GM21723 (cell line): ENCODE measurements at regions not wholly inside any gene's neighbourhood (a gene's known extent, or its start where the extent isn't known, plus 50 kb on each side); places are given as distances from the start of the nearest gene placed in this dataset.
"Not testable (repeated sequence)": the region's sequence is repeated elsewhere in the genome, so short reads cannot be mapped to it uniquely, and the experiment has no call there.

Experiments used
- ATAC-seq: cut with Tn5 transposase; IDR thresholded peaks from one replicate; pipeline ENCODE4 v1.9.1; 2021; ENCODE audit warnings: mild to moderate bottlenecking, moderate library complexity; ENCODE audit not compliant: unreplicated experiment

DNA sequence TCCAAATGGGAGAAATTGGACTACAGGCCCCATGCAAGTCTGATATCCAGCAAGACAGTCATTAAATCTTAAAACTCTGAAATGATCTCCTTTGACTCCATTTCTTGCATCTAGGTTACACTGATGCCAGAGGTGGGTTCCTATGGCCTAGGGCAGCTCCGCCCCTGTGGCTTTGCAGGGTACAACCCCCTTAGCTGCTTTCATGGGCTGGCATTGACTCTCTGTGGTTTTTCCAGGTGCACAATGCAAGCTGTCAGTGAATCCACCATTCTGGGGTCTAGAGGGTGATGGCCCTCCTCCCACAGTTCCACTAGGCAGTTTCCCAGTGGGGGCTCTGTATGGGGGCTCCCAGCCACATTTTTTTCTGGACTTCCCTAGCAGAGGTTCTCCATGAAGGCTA lies 228.5 kb upstream of the ADAMTS3 start:
- ATAC-seq: no peak

DNA sequence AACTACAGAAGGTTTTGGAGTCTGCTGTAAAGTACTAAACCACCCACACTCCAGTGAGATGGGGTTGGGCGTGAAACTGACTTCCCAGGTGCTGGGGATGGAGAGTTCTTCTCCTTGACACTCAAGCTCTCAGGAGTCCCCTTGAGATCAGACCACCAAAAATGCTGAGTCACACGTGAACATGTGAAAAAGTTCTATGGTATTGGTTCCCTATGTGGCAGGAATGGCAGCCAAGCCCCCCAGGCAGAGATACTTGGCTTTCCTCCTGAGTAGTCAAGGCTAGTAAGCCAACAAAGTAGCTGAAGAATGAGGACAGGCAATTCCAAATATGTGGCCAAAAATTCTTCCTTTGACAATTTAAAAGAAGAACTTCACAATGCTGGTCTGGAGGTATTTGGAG lies 222.0 kb upstream of the ADAMTS3 start:
- ATAC-seq: no peak

DNA sequence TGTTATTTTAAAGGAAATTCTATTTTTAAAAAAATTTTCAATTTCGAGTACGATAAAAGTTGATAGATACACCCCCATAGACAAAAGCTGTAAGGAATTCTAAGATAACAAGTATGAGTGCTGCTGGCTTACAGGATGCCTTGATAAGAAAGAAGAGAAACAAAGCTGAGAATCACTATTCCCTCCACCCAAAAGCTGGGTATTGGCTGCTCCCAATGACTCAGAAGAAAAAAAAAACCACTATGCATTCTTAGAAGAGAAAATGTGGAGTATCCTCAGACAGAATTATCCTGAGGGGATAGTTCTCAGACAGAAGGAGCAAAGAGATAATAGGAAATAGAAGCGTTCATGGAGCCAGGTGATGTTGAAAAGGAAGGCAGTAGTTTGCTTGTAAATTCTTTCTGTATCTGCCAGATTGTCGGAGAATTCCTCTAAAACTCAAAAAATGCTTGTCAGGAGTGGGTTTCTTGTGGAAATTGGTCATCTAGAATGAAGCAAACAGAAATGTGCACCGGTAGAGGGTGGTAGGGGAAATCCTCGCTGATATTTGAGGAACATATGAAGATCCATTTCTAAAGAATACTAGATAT lies 217.5 kb upstream of the ADAMTS3 start:
- ATAC-seq: no peak

DNA sequence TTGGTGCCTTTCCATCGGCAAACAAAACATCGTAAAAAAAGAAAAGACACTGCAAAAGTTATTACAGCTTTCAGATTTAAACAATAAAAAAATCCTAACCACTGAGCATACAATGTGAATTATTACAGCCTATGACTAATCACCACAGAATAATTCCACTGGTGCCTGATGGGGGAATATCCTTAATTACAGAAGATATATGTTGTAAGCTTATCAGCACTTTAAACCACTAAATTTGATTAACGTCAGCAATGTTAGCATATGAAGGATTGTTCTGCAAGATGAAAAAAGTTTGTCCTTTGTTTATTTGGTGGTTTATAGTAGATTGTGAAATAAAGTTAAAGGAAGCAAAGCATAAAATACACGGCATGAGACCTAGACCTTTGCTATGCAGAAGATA lies 210.2 kb upstream of the ADAMTS3 start:
- ATAC-seq: no peak

DNA sequence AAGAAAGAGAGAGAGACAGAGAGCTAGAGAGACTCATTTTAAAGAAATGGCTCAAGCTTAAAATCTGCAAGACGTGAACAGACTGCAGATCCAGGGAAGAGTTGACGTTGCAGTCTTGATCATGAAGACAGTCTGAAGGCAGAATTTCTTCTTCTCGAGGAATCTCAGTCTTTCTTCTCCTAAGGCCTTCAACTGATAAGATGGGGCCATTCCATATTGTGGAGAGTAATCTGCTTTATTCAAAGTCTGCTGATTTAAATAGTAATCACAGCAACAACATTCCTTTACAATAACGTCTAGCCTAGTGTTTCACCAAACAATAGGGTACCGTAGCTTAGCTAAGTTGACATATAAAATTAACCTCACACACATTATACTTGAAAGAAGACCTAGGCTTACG lies 208.4 kb upstream of the ADAMTS3 start:
- no peak for ATAC-seq

DNA sequence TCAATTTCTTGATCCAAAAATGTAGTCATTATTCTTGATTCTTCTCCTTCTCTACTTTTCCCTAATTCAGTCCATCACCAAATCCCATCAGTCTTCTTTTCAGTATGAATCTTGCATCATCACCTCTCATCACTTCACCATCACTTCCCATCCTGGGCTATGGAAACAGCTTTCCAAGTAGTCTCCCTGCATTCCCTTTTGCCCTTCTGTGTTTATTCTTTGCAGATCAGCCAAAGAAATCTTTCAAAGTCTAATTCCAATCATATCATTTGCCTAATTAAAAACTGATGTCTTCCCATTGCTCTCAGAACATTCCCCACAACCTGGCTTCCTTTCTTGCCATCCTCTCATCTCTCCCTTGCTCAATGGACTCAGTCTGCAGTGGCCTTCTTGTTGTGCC lies 201.7 kb upstream of the ADAMTS3 start:
- no peak for ATAC-seq

DNA sequence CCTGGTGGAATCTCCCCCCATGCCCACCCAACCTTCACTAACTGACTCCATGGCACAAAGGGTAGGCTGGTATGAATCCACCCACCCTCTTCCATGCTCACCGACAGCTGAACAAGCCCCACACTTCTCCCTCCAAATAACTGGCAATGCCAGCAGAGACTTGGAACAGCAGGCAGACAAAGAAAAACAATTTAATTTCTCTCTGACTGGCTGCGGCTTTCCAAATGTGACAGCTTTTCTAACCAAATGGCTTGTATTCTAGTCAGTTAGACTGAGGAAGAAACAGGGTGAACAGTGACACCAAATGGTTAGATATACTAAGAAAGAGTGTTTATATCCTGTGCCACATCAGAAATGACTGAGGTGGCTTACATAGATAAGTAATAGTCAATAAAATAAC lies 199.3 kb upstream of the ADAMTS3 start:
- no peak for ATAC-seq

DNA sequence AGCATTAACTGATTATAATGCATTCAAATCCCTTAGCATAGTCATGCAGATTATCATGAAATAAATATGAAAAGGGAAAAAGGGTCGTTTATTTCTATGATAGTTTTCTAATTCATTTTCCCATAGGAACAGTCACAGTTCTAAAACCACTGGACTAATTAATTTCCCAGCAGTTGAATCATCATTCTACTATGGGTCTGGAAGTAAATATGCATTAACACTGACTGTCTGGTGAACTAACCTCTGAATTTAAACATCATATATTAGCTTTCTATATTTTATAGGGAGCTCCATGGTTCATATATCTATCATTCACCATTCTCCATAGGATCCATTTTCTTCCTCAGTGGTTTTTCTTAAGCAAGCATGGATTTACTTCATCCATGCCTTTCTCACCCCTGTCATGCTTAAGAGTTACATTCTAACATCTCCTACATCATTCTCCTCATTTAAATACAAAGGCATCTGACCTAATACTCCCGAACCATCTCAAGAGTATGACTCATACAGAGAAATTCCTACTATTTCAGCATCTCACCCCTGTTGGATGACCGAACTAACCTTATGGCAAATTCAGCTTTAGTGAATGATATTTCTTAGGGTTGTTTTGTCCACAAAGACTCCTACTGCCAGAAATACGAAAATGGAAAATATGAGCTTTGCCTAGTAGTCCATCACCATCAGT lies 198.7 kb upstream of the ADAMTS3 start:
- no peak for ATAC-seq

DNA sequence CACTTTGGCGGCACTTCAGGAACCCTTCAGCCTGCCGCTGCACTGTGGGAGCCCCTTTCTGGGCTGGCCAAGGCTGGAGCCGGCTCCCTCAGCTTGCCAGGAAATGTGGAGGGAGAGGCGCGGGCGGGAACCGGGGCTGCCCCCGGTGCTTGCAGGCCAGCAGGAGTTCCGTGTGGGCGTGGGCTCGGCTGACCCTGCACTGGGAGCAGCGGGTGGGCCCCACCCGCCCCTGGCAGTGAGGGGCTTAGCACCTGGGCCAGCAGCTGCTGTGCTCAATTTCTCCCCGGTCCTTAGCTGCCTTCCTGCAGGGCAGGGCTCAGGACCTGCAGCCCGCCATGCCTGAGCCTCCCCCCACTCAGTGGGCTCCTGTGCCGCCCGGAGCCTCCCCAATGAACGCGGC lies 196.8 kb upstream of the ADAMTS3 start:
- not testable (repeated sequence) for ATAC-seq

DNA sequence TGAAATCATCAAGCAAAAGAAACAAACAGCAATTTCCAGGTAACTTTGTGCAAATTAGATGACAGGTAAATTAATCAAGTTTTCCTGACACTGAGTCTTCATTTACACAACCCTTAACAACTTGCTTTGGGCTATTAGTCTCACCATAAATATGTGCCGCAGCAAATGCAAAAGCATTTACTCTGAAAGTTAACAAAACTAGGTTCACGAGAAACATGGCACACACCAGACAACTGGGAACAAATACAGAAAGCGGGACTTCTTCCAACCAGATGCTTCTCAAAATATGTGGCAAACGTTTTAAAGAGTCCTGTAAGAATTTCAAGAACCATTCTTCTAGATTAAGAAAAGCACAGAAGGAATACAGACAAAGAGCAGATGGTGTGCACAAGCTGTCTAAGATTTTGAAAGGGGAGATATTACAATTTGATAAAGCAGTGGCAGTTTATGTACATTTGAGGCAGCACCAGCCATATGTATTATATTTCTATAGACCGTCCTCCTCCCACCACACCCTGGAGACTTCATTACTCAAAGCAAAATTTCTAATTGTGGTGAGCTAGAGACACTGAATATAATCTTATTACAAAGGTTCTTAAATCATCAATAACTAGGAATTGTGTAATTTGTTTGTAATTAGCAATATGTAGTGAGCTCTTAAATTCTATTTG lies 192.5 kb upstream of the ADAMTS3 start:
- ATAC-seq: no peak

DNA sequence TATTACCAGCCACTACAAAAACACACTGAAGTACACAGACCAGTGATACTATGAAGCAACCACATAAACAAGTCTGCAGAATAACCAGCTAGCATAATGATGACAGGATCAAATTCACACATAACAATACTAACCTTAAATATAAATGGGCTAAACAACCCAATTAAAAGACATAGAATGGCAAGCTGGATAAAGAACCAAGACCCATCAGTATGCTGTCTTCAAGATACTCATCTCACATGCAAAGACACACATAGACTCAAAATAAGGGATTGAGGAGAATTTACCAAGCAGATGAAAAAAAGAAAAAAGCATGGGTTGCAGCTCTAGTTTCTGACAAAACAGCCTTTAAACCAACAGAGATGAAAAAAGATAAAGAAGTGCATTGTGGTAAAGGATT lies 184.4 kb upstream of the ADAMTS3 start:
- ATAC-seq: not testable (repeated sequence)

DNA sequence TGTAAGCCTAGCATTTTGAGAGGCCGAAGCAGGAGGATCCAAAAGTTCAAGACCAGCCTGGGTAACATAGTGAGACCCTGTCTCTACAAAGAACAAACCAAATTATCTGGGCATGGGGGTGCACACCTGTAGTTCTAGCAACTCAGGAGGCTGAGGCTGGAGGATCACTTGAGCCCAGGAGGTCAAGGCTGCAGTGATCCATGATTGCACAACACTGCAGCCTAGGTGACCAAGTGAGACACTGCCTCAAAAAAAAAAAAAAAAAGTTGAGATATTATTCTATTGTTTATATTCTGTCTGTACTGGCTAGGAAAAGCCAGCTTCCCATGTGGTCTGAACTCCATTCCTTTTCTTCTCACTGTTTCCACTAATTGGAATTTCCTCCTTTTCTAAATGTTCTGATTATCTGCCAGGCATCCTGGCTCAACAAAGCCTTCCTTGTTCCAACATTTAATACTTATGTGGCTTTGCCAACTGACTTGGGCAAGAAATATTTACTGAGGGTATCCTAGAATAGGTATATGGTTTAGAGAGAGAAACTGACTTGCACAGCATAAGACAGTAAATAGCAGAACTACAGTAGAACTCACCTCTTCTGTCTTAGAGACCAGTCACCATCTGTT lies 175.2 kb upstream of the ADAMTS3 start:
- no peak for ATAC-seq

DNA sequence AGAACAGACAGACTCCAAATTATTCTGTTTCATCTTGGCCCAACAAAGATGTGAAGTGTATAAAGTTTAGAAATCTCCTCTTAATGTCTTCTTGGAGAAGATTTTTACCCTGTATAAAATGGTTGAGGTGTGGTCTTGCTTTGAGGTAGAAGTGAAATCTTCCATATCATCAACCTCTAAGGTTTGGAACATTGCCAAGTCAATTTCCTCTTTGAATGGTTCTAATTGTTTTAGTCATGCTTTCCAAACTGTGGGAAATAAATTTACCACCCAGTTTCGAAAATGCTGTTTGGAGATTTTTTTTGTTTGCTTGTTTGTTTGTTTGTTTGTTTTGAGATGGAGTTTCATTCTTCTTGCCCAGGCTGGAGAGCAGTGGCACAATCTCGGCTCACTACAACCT lies 174.1 kb upstream of the ADAMTS3 start:
- no peak for ATAC-seq

DNA sequence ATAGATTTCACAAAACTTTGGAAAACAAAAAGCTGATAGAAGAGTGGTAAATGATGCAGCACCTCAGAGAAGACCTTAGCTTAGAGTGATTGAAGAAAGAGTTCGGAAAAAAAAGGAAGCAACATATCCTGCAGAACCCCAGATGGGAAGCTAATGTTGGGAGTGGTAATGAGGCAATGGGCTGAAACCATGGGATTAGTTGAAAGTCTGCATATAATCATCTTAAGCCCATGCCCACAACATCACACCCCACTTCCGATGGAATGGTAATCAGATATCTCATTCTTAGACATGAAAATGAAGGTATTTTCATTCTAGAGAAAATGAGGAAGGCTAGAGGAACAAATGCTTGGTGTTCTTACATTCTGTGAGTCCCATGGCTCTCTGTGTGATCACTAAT lies 146.3 kb upstream of the ADAMTS3 start:
- ATAC-seq: no peak

DNA sequence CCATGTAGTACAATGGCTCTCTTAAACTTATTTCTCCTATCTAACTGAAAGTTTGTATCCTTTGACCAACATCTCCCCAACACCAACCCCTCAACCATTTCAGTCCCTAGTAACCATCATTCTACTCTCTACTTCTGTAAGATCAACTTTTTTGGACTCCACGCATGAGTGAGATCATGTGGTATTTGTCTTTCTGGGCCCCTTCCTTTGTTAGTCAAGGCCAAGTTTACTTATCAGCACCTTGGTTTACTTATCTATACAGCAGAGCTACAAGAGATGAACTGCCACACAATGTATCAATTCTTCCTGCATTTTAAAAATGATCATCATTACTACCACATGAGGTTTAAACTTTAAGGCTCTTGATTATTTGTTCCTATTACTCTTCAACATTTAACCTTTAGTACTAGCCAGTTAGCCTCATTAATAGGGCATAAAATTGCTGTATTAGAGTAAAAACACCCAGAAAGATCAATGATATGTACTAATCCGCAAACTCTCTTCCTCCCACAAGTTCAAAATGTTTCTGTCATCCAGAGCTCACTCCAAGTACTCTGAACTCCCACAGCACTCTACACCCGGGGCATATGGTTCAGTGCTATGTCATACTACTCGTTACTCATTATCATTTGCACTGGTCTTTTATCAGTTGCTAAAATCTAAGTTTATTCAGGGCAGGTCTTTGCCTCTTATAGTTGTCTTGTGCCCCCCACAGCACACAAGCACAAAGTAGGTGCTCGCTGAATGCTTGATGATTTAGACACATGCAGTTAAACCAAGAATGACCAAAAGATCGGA lies 145.7 kb upstream of the ADAMTS3 start:
- no peak for ATAC-seq

DNA sequence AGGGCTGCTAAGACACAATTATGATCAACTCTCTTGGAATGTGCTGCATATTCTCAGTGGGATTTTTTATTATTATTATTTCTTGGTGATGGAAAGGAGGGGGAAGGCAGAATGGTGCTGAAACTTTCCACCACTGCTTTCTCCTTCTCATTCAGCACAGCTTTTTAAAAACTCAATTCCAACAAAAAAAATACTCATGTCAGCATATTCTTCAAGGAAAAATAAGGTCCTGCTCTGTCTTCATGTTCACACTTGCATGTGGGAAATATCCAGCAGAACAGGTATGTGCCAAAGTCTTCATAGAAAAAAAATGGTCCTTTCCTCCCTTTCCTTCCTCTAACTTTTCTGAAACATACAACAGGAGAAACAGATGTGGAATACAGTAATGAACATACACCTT lies 144.0 kb upstream of the ADAMTS3 start:
- no peak for ATAC-seq

DNA sequence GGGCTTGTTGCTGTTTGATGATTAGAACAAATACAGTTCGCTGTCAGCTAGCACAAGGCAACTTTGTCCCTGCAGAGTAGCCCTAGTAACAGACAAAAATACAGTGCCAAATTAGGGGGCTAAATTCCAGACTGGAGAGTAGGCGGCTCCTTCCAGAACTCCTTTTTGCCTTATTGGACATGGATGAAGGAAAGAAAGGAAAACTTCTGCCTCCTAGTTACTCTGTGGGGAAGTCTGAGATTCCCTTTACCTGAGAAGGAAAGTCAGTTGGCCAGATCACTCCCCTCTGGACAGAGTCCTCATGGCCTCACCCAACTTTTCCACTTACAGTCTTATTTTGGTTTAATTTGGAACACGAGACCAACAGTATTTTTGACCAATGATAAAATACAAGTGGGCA lies 140.5 kb upstream of the ADAMTS3 start:
- ATAC-seq: no peak

DNA sequence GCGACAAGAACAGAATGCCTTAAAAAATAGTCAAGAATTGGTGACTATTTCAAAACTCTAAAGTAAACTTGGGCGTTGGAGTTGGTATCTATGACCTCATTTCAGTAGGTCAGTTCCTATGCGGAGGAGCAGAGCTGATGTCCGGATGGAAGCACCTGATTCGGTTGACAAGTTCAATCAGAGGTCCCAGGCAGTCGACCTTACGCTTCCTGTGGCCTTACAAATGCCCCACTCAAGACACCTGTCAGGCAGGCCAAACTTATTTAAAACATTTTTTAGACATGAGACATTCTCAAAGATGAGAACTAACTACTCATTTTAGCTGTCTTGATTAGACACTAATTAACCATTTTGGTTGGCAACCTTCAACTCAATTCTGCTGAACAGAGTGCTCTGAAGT lies 137.7 kb upstream of the ADAMTS3 start:
- no peak for ATAC-seq

DNA sequence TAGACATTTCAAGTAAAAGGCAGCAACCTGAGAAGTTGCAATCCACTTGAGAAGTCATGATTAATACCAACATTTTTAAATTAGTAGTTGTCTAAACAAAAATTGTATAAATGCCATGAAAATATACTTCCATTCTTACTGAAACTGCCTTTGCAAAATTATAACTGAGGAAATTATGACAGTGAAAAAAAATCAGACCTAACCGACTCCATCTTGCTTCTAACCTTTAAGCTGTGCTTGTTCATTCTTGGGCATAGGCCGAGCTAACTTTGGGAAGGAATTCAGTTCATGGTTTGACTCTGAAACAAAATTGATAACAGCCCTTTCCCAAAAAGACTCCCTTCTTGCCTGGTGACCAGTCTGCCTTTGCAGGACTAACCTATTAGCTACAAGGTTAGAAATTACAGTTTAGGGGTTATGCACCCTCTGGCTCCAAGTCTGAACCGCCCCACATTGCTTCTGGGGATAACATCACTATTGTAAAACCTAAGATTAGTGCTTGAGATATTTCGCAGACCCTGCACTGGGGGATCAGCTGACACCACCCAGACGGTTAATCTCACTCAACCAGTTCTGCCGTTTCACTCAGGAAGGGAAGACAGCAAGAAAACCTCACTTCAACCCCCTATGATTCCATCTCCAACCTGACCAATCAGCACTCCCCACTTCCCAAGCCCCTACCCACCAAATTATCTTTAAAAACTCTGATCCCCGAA lies 136.1 kb upstream of the ADAMTS3 start:
- ATAC-seq: not testable (repeated sequence)

DNA sequence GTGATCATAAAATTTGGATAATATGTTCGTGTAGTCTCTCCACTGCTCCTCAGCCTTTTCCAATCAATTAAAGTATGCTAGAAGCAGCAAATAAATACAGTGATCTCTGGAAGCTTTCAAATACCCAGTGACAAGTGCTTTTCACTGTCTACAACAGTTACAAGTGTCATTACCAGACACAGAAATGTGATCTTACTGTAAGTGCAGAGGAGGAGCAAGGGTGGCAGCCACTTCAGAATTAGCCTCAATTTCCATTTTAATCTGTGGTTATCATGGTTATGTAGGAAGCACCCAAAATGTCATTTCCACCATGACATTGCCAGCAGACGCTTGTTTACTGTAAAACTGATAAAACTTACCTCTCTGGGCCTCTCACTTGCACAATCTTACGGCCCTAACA lies 133.9 kb upstream of the ADAMTS3 start:
- no peak for ATAC-seq
